ENCODE measurements at regions not wholly inside any gene's neighbourhood (a gene's known extent, or its start where the extent isn't known, plus 50 kb on each side); places are given as distances from the start of the nearest gene placed in this dataset.
A peak's percentile ranks its signal among the peaks of the same experiment; 100 is the strongest.
"Not testable (repeated sequence)": the region's sequence is repeated elsewhere in the genome, so short reads cannot be mapped to it uniquely, and the experiment has no call there.

DNA sequence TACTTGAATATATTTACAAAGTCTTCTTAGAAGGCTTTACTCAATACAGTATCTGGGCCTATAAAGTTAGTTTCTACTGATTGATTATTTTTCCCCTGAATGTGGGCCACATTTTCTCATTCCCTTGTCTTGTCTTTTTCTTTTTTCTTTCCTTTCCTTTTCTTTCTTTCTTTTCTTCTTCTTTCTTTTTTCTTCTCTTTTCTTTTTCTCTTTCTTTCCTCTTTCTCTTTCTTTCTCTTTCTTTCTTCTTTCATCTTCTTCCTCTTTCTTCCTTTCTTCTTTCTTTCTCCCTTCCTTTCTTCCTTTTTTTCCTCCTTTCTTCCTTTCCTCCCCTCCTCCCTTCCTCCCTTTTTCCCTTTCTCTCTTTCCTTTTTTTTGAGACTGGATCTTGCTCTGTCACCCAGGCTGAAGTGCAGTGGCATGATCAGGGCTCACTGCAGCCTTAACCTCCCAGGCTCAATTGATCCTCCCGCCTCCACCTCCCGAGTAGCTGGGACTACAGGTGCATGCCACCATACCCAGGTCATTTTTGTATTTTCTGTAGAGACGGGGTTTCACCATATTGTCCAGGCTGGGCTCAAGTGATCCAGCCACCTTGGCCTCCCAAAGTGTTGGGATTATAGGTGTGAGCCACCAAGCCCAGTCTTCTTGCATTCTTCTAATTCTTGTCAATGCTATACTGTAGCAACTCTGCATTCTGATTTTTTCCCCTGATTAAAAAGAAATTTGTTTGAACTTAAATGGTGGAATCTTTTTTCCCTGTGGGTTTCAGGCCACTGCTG lies 133.1 kb upstream of the FBXO11 start:
- Histone ChIP-seq H3K27ac (no peak overlapping the region), H3K4me3 (no peak overlapping the region)

GRCh38 chr2:48043131-48043700 lies 136.9 kb upstream of the FBXO11 start:
- peak overlapping the region in 1 of 21 experiments; percentile 14 for H3K27ac ChIP-seq
- no peak overlapping the region for H3K4me3 ChIP-seq

DNA sequence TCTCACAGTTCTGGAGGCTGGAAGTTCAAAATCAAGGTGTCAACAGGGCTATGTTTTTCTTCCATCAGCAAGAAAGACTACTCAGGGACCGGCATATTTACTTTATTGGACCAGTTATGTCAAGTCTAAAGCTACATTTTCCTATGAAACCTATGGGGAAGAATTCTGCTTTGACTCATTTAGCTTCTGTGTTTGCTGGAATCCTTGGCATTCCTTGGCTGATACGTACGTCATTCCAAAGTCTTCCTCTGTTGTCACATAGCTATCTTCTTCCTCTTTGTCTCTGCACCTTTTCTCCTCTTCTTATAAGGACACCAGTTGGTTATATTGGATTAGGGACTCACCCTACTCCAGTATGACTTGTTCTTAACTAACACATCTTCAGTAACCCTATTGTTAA lies 137.4 kb upstream of the FBXO11 start:
- peak overlapping the region in 1 of 21 experiments; percentile 14 for H3K27ac ChIP-seq
- H3K4me3 ChIP-seq, result no peak overlapping the region

DNA sequence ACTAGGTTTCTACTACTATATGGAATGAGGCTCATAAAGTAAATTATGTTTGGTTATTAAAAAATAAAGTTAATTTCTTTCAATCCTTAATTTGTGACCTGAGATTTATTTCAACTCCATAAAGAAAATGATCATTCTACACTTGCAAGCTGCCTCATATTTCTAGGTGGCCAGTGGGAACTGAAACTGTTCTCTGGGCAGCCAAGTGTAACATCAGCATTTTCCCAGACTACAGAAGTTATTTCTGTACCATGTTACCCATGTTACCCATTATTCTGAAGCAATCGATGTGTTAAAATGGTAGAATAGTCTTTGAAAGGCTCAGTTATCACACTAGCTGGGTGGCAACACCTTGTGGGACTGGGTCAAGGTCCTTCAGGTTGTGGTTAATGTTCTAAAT lies 139.3 kb upstream of the FBXO11 start:
- no peak overlapping the region for H3K4me3 ChIP-seq
- H3K27ac ChIP-seq, result no peak overlapping the region

GRCh38 chr2:48048476-48049171 lies 142.3 kb upstream of the FBXO11 start:
- Histone ChIP-seq H3K27ac (no peak overlapping the region), H3K4me3 (no peak overlapping the region)

DNA sequence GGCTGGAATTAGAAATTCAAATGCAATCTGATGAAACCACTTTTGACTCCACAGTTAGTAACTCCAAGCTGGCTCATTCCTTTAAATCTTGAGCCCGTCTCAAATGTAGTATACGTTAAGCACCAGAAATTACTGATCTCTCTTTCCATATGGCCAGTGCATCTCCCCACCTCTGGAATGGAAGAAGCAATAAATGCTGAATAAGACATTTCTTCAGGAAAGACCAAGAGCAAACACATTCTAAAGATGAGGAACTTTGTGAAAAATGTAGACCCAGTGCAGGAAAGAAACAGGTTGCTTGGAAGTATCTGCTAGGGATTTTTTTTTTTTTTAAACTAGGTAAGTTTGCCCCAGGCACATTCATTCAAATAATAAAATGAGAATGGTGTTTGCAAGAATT lies 143.1 kb upstream of the FBXO11 start:
- H3K27ac ChIP-seq, result no peak overlapping the region
- no peak overlapping the region for H3K4me3 ChIP-seq

- Histone ChIP-seq H3K27ac (peak overlapping the region in 1 of 21 experiments; percentile 33), H3K4me3 (no peak overlapping the region)
Observed at GRCh38 chr2:48050711-48051110, 144.4 kb upstream of the FBXO11 start.

DNA sequence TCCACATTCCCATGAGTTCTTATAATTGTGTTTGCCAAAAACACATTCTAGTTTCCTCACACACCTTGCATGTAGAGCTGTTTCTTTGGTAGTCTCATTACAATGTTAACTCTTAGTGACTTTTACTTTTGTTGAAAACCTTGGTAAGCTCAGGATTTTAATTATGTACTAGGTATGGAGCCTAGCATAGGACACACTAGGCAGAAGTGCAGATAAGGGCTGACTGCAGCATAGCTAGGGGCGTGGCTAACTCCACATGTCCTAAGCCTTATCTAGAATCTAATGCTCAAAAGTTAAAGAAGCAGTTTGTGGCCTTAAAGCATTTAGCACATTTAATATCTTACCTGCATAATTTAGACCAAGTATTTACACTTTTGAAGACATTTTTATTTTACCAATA lies 153.7 kb upstream of the FBXO11 start:
- Histone ChIP-seq H3K4me3 (no peak overlapping the region), H3K27ac (no peak overlapping the region)

DNA sequence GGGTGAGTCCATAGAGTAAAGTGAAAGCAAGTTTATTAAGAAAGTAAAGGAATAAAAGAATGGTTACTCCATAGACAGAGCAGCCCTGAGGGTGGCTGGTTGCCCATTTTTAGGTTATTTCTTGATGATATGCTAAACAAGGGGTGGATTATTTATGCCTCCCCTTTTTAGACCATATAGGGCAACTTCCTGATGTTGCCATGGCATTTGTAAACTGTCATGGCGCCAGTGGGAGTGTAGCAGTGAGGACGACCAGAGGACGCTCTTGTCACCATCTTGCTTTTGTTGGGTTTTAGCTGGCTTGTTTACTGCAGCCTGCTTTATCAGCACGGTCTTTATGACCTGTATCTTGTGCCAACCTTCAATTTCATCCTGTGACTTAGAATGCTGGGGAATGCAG lies 155.4 kb upstream of the FBXO11 start:
- H3K4me3 ChIP-seq, H3K27ac ChIP-seq: not testable (repeated sequence)

DNA sequence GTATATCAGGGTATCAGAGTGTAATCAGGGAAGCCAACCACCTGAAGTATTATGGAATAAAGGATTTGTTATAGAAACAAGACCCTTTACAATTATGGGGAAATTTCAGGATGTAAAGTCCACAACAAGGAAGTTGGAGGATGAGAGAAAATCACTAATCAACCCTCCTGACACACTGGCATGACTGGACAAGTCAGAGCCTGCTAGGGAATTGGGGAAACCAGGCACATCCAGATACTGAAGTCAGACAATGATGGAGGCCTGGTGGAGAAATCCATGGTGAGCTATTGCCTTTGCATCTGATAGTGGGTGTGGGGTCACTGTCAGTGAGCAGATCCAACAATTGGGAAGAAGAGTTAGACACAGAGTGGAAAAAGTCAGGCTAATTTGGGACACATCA lies 158.8 kb upstream of the FBXO11 start:
- Histone ChIP-seq H3K27ac (no peak overlapping the region), H3K4me3 (no peak overlapping the region)

- H3K4me3 ChIP-seq, result no peak overlapping the region
- H3K27ac ChIP-seq, result no peak overlapping the region
Observed at GRCh38 chr2:48066000-48066399, 159.7 kb upstream of the FBXO11 start.

GRCh38 chr2:48069769-48070168 lies 163.5 kb upstream of the FBXO11 start:
- H3K4me3 ChIP-seq, result no peak overlapping the region
- H3K27ac ChIP-seq, result no peak overlapping the region

DNA sequence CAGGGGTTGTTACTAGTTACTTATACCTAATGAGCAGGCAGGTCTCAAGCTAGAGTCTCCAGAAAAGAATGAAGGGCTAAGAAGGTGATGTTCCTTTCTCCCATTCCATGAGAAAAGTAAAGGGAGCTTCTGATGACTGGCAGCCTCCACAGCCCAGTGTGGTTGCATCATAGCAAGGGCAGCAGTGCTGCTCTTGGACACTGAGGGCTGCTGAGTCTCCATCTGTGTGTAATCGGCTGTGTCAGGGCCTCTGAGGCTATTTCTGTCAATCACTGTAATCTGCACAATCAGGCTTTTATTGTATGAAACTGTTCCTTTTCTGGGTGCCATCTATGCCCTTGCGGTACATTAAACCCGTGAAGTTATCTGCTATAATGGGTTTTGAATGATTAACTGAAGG lies 164.1 kb upstream of the FBXO11 start:
- Histone ChIP-seq H3K27ac (no peak overlapping the region), H3K4me3 (no peak overlapping the region)

GRCh38 chr2:48072583-48072982 lies 166.3 kb upstream of the FBXO11 start:
- Histone ChIP-seq H3K27ac (no peak overlapping the region), H3K4me3 (no peak overlapping the region)

DNA sequence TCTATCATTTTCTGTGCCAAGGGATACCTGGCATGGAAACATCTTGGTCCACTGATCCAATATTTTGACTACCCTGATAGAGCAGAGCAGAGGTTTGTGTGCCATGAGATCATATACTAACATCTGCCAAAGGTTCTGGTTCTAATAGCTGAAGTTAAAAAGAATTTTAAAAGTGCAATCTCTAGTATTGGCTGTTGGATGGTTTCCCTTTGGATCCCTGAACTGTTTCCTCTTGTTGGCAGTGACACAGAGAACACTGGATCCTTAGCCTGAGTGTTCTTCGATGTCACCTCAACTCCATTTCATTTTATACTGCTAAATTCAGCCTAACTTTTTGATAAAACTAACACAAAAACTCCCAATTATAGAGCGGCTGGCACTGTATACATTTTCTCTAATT lies 169.3 kb upstream of the FBXO11 start:
- no peak overlapping the region for H3K27ac ChIP-seq
- no peak overlapping the region for H3K4me3 ChIP-seq

GRCh38 chr2:48080534-48081316 lies 174.4 kb upstream of the FBXO11 start:
- no peak overlapping the region for H3K4me3 ChIP-seq
- no peak overlapping the region for H3K27ac ChIP-seq

GRCh38 chr2:48081317-48081628 lies 175.0 kb upstream of the FBXO11 start:
- Histone ChIP-seq H3K27ac (no peak overlapping the region), H3K4me3 (no peak overlapping the region)

- Histone ChIP-seq H3K27ac (no peak overlapping the region), H3K4me3 (no peak overlapping the region)
Observed at GRCh38 chr2:48085888-48086287, 179.6 kb upstream of the FBXO11 start.

GRCh38 chr2:48088994-48089393 lies 182.7 kb upstream of the FBXO11 start:
- peak overlapping the region in 6 of 21 experiments; percentile 30 to 64 (median 50) for H3K27ac ChIP-seq
- no peak overlapping the region for H3K4me3 ChIP-seq

DNA sequence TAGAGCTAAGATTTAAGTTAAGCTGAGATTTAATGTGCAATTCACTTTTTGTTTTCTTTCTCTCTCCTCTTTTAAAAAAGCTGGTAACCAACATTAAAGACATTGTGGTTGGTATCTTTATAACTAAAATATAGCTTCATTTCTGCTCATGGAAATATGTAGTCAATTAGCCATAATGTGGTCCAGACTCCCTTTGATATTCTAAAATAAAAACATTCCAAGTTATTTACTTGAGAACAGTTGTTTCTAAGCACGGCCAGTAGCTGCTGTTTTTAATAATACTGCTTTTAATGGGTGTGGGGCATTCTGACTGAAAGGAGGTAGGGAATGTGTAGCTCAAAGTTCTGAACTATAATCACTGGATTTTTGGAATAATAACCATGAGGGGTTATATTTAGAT lies 183.3 kb upstream of the FBXO11 start:
- peak overlapping the region in 4 of 21 experiments; percentile 42 to 64 (median 50) for H3K27ac ChIP-seq
- H3K4me3 ChIP-seq, result no peak overlapping the region
